Activated naive CD4-positive, alpha-beta T cell treated with anti-CD3 and anti-CD28 coated beads, Interleukin-2, amount 10 ng/mL, durations not matched to agents 7 days and 5 days (primary cell): ENCODE measurements at regions not wholly inside any gene's neighbourhood (a gene's known extent, or its start where the extent isn't known, plus 50 kb on each side); places are given as distances from the start of the nearest gene placed in this dataset.

Experiments used
- CTCF ChIA-PET: fragments of 350-600 bp; sonication (Branson Sonifier 250); formaldehyde crosslinking; loops from one replicate; lab custom pipeline; 2021; ENCODE audit warnings: antibody characterized with exemption; lab: Charles Lee
- DNase-seq: peaks from one replicate; pipeline ENCODE4 v3.0.0-alpha.2; 2020
- H3K27ac Mint-ChIP-seq: one replicate; pipeline ENCODE4 v1.8.0; 2021; ENCODE audit warnings: mild to moderate bottlenecking, moderate library complexity, mixed read lengths
- H3K27me3 Mint-ChIP-seq: one replicate; pipeline ENCODE4 v1.8.0; 2021; ENCODE audit warnings: mild to moderate bottlenecking, mixed read lengths
- H3K36me3 Mint-ChIP-seq: one replicate; pipeline ENCODE4 v1.8.0; 2021; ENCODE audit warnings: mixed read lengths
- H3K4me1 Mint-ChIP-seq: one replicate; pipeline ENCODE4 v1.8.0; 2021; ENCODE audit warnings: mixed read lengths
- H3K4me3 Mint-ChIP-seq: one replicate; pipeline ENCODE4 v1.8.0; 2021; ENCODE audit warnings: mild to moderate bottlenecking, moderate library complexity, mixed read lengths
- H3K9me3 Mint-ChIP-seq: one replicate; pipeline ENCODE4 v1.8.0; 2021; ENCODE audit warnings: mixed read lengths

DNA sequence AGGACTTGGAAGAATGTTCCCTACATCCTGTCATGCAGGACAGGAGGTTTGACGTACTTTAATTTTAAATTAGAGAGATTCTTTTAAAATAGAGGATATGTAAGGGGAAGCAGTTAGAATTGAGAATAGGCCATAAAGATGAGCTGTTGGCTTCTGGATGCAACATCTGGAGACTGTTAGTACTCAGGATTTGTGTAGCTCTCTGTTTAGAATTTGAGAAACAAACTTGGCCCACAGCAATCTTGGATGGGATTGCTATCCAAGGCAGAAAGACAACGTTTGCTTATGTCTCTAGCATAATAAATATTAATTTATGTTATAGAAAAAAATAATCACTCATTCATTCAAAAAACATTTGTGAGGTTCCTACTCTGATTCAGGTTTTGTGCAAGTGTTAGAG lies 398.4 kb upstream of the NOVA1 start:
- H3K27me3 Mint-ChIP-seq: no peaks in the 10 kb centered on the region
- CTCF ChIA-PET: no interaction called here
- no peak overlapping the region for H3K4me3 Mint-ChIP-seq
- no peak for DNase-seq
- no peaks in the 10 kb centered on the region for H3K4me1 Mint-ChIP-seq
- H3K9me3 Mint-ChIP-seq: peaks cover 13% of the 10 kb centered on the region
- H3K27ac Mint-ChIP-seq: no peak overlapping the region
- H3K36me3 Mint-ChIP-seq: no peaks in the 10 kb centered on the region

DNA sequence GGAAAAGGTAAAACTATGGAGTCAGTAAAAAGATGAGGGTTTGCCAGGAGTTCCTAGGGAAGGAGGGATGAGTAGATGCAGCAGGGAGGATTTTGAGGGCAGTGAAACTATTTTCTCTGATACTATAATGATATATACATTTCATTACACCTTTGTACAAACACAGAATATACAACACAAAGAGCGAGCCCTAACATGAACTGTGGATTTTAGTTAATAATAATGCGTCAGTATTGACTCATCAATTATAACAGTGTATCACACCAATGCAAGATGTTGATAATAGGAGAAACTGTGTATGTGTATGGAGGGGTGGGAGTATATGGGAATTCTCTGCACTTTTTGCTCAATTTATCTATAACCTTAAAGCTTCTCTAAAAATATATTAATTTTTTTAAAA lies 404.3 kb upstream of the NOVA1 start:
- H3K27ac Mint-ChIP-seq: no peak overlapping the region
- H3K9me3 Mint-ChIP-seq: peaks cover 14% of the 10 kb centered on the region
- no peaks in the 10 kb centered on the region for H3K4me1 Mint-ChIP-seq
- no peaks in the 10 kb centered on the region for H3K27me3 Mint-ChIP-seq
- DNase-seq: no peak
- no peak overlapping the region for H3K4me3 Mint-ChIP-seq
- CTCF ChIA-PET: no interaction called here
- H3K36me3 Mint-ChIP-seq: no peaks in the 10 kb centered on the region

DNA sequence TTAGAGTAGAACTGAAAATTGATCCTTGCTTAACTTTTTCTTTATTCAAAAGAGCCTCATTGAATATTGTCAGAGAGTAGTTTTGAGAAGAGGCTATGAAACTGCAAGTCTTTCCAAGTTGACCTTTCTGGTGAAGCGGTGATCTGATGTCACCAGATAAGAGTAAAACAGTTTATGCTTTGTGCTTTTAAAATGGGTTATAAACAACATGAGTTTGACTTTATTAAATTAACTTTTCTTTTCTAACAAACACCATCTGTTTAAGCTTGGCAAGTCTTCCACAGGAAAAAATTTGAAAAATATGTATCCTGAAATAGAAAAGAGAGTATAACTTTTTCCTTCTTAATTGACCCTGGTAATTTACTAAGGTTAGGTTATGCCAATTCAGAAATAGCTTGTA lies 408.7 kb upstream of the NOVA1 start:
- Mint-ChIP-seq H3K9me3 (peaks cover 17% of the 10 kb centered on the region), H3K27me3 (no peaks in the 10 kb centered on the region), H3K4me3 (no peak overlapping the region), H3K27ac (no peak overlapping the region), H3K4me1 (no peaks in the 10 kb centered on the region), H3K36me3 (no peaks in the 10 kb centered on the region)
- no peak for DNase-seq
- CTCF ChIA-PET: interaction anchor here (0.8 kb wide), 1 partner anchor 34 kb away, joined by 3 read pairs; no protein-coding TSS in a partner anchor

DNA sequence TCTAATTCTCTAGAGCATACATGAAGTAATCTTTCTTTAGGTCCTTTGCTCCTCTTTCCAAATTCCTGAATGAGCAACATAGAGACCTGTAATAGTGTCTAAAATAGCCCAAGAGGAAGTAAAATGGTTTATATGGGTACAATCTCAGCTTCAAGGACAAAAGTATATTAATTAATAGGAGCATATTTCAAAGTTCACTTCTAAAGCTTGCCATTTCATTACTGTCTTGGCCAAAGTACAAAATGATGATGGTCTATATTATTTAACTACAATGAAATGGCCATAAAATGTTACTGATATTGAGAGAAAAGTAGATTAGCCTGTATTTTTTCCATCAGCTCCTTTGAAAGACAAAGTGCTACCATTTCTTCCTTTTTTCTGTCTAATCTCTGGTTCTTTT lies 410.4 kb upstream of the NOVA1 start:
- no peaks in the 10 kb centered on the region for H3K27me3 Mint-ChIP-seq

DNA sequence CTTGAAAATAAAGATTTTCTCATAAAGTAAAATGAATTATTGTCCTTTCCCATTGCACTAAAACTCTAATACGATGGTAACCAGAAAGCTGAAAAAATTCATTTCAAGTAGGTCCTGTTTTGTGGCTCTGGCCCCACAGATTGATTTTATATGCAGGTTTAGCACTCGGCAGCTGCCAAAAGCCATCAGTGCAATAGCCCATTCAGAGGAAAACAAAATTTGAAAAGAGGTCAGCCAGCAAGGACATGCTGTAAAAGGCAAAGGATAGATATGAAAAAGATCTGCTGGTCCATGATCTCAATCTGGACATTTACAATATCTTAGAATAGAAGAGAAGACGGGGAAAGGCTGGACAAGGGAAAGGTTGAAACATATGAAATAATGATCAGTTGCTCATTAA lies 414.8 kb upstream of the NOVA1 start:
- CTCF ChIA-PET: no interaction called here
- Mint-ChIP-seq H3K27me3 (no peaks in the 10 kb centered on the region), H3K9me3 (peaks cover 18% of the 10 kb centered on the region)

More for the DNA sequence above, 410.4 kb upstream of the NOVA1 start:
- H3K36me3 Mint-ChIP-seq: no peaks in the 10 kb centered on the region
- peaks cover 19% of the 10 kb centered on the region for H3K9me3 Mint-ChIP-seq
- H3K4me3 Mint-ChIP-seq: no peak overlapping the region
- no peak for DNase-seq
- no peak overlapping the region for H3K27ac Mint-ChIP-seq
- CTCF ChIA-PET: no interaction called here
- H3K4me1 Mint-ChIP-seq: no peaks in the 10 kb centered on the region

DNA sequence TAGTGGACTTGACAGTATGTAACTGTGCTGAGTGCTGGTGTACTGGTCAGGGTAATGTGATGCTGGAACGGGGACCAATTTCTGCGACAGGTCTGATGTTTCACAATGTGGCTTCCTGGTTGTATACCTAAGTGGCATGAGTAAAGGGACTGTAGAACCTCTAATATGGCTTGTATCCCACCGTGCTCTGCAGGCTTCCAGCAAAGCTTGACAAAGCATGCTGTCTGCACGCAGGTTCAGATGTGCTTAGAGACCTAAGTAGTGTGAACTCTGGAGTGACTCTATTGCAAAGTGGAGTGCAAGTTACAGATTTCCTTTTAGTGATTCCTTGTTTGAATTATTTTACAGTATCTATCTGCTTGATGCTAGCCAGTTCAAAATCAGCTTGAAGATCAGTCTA lies 415.8 kb upstream of the NOVA1 start:
- Mint-ChIP-seq H3K27me3 (no peaks in the 10 kb centered on the region), H3K9me3 (peaks cover 14% of the 10 kb centered on the region), H3K4me3 (no peak overlapping the region), H3K27ac (no peak overlapping the region), H3K36me3 (no peaks in the 10 kb centered on the region), H3K4me1 (no peaks in the 10 kb centered on the region)
- CTCF ChIA-PET: no interaction called here
- no peak for DNase-seq

More for the DNA sequence above, 414.8 kb upstream of the NOVA1 start:
- Mint-ChIP-seq H3K27ac (no peak overlapping the region), H3K36me3 (no peaks in the 10 kb centered on the region), H3K4me1 (no peaks in the 10 kb centered on the region), H3K4me3 (no peak overlapping the region)
- no peak for DNase-seq

DNA sequence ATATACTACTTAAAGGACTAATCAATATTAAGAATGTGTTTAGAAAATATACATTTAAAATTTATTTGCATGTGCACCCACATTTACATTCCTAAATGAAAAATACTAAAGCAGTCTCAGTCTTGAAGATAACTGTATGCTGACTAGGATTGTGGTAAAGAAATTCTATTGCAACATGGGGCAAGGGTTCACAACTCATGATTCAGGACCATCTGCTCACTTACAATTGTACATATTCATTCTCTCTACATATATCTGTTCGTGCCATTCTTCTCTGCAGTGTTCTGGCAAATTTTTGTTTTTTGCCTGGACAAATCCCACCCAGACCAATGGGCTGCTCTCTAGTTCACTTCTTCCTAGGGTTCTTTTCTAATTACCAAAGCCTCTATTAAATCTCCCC lies 417.2 kb upstream of the NOVA1 start:
- no peak for DNase-seq
- no peaks in the 10 kb centered on the region for H3K27me3 Mint-ChIP-seq
- H3K9me3 Mint-ChIP-seq: peaks cover 9% of the 10 kb centered on the region
- H3K36me3 Mint-ChIP-seq: no peaks in the 10 kb centered on the region
- CTCF ChIA-PET: no interaction called here
- H3K4me3 Mint-ChIP-seq: no peak overlapping the region
- no peaks in the 10 kb centered on the region for H3K4me1 Mint-ChIP-seq
- H3K27ac Mint-ChIP-seq: no peak overlapping the region

DNA sequence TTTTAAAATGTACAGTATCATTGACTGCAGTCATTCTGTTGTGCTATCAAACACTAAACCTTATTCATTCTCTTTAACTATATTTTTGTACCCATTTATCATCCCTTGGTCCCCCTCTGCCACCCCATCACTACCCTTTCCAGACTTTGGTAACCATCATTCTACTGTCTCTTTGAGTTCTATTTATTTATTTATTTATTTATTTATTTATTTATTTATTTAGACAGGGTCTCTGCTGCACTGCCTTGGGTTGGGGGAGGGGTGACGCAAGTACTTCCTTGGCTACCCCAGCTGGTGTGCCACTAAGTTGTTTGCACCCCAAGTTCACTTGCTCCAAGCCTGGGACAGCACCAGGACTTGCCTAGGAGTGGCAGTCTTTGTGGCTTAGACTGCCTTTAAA lies 427.8 kb upstream of the NOVA1 start:
- Mint-ChIP-seq H3K36me3 (no peaks in the 10 kb centered on the region), H3K9me3 (peaks cover 13% of the 10 kb centered on the region), H3K27ac (no peak overlapping the region), H3K4me1 (no peaks in the 10 kb centered on the region), H3K27me3 (no peaks in the 10 kb centered on the region), H3K4me3 (no peak overlapping the region)
- DNase-seq: no peak
- CTCF ChIA-PET: no interaction called here

DNA sequence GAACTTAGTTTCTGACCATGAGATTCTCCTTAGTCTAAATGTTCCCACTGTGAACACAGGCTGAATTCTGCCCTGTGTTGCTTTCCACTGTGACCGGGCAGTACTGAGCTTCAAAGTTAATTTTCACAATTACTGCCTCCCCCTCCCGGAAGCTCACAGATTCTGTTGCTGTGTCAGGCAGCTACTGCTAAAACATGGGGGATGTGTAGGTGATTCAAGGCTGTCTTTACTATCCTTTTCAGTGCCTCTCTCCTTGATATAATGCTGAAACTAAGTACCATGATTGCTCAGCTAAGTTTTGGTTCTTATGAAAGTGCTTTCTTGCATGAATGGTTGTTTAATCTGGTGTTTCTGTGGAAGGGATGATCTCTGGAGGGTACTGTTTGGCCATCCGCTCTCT lies 428.3 kb upstream of the NOVA1 start:
- Mint-ChIP-seq H3K27ac (no peak overlapping the region), H3K27me3 (no peaks in the 10 kb centered on the region), H3K4me3 (no peak overlapping the region), H3K9me3 (peaks cover 14% of the 10 kb centered on the region), H3K4me1 (no peaks in the 10 kb centered on the region), H3K36me3 (no peaks in the 10 kb centered on the region)
- DNase-seq: no peak
- CTCF ChIA-PET: no interaction called here

DNA sequence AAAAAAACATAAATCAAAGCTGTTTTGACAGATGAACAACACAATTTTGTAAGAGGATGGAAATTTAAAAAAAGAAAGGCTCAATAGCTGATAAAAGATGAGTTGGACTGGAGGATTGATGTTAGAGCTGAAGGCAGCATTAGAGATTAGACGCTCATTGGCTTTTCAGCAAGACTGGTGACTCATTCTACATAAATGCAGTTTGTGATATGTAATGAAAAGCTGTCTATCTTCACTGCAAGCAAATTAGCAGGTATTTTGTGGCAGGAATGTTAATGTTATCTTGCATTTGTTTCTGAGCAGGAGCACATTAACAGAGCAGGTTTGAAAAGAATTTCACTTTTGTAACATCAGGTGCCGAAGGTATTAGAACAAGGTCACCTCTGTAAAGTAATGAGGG lies 442.7 kb upstream of the NOVA1 start:
- CTCF ChIA-PET: interaction anchor here (0.9 kb wide), 1 partner anchor 34 kb away, joined by 3 read pairs; no protein-coding TSS in a partner anchor
- Mint-ChIP-seq H3K36me3 (no peaks in the 10 kb centered on the region), H3K4me3 (no peak overlapping the region), H3K9me3 (peaks cover 13% of the 10 kb centered on the region), H3K4me1 (no peaks in the 10 kb centered on the region), H3K27ac (no peak overlapping the region), H3K27me3 (no peaks in the 10 kb centered on the region)
- no peak for DNase-seq

DNA sequence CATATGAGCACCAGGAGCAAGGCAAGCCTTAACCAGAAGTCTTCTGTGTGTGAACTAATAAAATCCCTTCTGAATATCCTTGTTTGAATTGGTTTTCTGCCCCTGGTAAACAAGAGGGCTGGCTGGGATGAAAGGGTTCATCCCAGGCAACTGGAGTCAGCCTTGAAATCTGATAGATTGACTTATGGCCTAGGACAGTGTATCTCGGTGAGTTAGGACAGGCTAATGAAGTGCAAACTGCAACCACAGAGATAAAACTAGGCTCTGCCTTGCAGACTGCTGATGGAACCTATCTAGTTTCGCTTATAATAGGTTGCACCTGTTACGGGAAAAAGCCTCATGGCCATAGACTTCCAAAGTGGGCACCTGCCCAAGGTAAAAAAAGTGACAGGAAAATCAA lies 451.9 kb upstream of the NOVA1 start:
- Mint-ChIP-seq H3K9me3 (peaks cover 28% of the 10 kb centered on the region), H3K4me3 (no peak overlapping the region), H3K4me1 (no peaks in the 10 kb centered on the region), H3K36me3 (no peaks in the 10 kb centered on the region), H3K27me3 (no peaks in the 10 kb centered on the region), H3K27ac (no peak overlapping the region)
- DNase-seq: no peak
- CTCF ChIA-PET: no interaction called here

DNA sequence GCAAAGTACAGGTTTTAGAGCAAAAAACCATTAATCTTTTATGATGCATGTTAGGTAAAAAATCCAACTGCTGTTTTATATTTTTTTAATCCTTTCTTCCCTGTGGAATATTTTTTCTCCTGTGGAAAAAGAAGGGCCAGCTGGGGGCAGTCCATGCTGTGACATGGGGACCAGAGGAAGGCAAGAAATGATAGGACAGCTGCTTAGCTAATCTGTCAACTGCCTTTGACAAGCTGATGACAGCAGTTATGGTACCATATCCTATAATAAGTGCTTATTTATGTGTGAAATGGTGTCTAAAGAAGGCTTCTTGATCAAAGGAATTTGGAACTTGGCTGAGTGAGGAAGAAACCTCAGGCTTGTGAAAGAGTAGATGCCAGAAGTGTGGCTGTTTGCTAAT lies 452.4 kb upstream of the NOVA1 start:
- CTCF ChIA-PET: no interaction called here
- no peaks in the 10 kb centered on the region for H3K27me3 Mint-ChIP-seq

DNA sequence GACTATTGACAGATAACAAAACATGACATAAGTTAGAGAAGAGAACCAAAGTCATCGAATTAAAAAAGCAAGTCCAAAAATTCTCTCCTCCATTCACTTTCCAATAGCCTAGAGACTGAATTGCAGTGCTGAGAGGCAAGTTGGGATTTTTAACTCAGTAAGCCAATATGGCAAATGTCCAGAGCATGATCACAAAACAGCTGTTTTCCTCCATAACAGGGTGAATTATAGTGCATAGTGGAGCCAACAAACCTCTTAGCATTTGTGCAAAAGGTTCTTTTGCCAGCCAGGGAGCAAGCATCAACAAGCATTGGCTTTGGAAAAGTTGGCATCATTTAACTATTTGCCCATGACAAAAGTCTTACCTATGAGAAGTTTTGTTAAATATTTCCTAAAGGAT lies 458.8 kb upstream of the NOVA1 start:
- no peaks in the 10 kb centered on the region for H3K36me3 Mint-ChIP-seq
- no peak for DNase-seq
- CTCF ChIA-PET: no interaction called here

More for the DNA sequence above, 452.4 kb upstream of the NOVA1 start:
- DNase-seq: no peak
- Mint-ChIP-seq H3K36me3 (no peaks in the 10 kb centered on the region), H3K27ac (no peak overlapping the region), H3K4me1 (no peaks in the 10 kb centered on the region), H3K4me3 (no peak overlapping the region), H3K9me3 (peaks cover 29% of the 10 kb centered on the region)

DNA sequence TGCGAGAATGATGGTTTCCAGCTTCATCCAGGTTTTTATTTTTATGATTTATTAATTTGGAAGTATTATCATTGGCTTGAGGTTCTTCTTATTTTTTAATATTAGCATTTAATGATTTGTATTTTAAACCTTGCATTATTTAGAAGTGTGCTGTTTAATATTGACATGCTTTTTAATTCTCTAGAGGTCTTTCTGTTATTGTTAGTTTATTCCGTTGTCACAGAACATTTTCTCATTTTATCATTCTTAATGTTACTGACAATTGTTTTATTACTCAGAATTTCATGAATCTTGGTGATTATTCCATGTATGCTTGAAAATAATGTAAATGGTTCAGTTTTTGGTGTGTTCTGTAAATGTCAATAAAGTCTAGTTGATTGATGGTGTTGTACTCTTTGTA lies 463.5 kb upstream of the NOVA1 start:
- no peak for DNase-seq
- H3K27me3 Mint-ChIP-seq: no peaks in the 10 kb centered on the region
- H3K27ac Mint-ChIP-seq: no peak overlapping the region
- H3K9me3 Mint-ChIP-seq: peaks cover 12% of the 10 kb centered on the region
- CTCF ChIA-PET: no interaction called here
- H3K4me3 Mint-ChIP-seq: no peak overlapping the region
- H3K4me1 Mint-ChIP-seq: no peaks in the 10 kb centered on the region
- H3K36me3 Mint-ChIP-seq: no peaks in the 10 kb centered on the region

More for the DNA sequence above, 458.8 kb upstream of the NOVA1 start:
- H3K4me3 Mint-ChIP-seq: no peak overlapping the region
- H3K9me3 Mint-ChIP-seq: peaks cover 30% of the 10 kb centered on the region
- H3K27me3 Mint-ChIP-seq: no peaks in the 10 kb centered on the region
- H3K27ac Mint-ChIP-seq: no peak overlapping the region
- H3K4me1 Mint-ChIP-seq: no peaks in the 10 kb centered on the region

DNA sequence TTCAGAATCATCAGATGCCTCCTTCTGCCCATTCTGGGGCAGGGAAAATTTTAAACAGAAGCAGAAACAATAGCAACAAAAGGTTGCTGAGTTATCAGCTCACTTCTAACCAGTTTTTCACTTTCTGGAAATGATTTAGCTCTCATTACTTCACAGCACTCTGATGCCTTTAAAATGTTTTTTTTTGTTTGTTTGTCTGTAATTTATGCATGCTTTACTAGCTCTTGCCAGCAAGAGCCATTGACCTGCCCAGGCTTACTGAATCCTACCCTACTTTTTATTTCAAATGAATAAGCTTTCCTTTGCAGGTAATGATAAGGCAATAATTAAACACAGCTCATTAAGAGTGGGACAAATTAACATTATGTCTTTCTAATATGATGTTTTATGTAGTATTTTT lies 466.1 kb upstream of the NOVA1 start:
- no peak for DNase-seq
- no peak overlapping the region for H3K4me3 Mint-ChIP-seq
- H3K36me3 Mint-ChIP-seq: no peaks in the 10 kb centered on the region
- CTCF ChIA-PET: no interaction called here
- no peaks in the 10 kb centered on the region for H3K4me1 Mint-ChIP-seq
- H3K27me3 Mint-ChIP-seq: no peaks in the 10 kb centered on the region
- H3K9me3 Mint-ChIP-seq: peaks cover 13% of the 10 kb centered on the region
- no peak overlapping the region for H3K27ac Mint-ChIP-seq

DNA sequence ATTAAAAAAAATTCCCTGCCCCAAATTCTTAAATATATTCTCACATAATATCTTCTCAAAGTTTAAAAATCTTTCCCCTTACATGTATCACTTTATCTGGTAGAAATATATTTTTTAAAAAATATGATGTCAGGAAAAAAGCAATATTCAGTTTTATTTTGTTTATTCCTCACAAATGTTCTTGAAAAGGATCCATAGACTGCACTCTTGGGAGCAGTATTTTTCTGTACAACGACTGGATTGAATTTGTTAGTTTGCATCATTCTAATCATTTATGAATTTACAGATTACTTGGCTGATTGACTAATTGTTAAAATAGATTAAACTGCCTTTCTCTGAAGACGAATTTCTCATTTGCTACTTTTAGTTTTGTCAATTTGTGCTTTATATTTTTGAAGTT lies 468.1 kb upstream of the NOVA1 start:
- no peaks in the 10 kb centered on the region for H3K36me3 Mint-ChIP-seq
- H3K4me1 Mint-ChIP-seq: no peaks in the 10 kb centered on the region
- H3K27ac Mint-ChIP-seq: no peak overlapping the region
- no peak for DNase-seq
- peaks cover 18% of the 10 kb centered on the region for H3K9me3 Mint-ChIP-seq
- no peaks in the 10 kb centered on the region for H3K27me3 Mint-ChIP-seq
- CTCF ChIA-PET: no interaction called here
- H3K4me3 Mint-ChIP-seq: no peak overlapping the region
